Liver (tissue), 3 donors: ENCODE measurements at regions not wholly inside any gene's neighbourhood (a gene's known extent, or its start where the extent isn't known, plus 50 kb on each side); places are given as distances from the start of the nearest gene placed in this dataset.

Experiments
- EGR1 ChIP-seq, 2 donors: IDR thresholded peaks; 2 replicates each; pipeline ENCODE4 v1.6.1; 2016 to 2018; ENCODE audit warnings: antibody characterized with exemption in 2 of 2, low read depth in 2 of 2
- MAX ChIP-seq: IDR thresholded peaks from 2 replicates; pipeline ENCODE4 v1.6.1; 2016; ENCODE audit warnings: antibody characterized with exemption
- RAD21 ChIP-seq, 2 donors: IDR thresholded peaks; 2 replicates each; pipeline ENCODE4 v1.6.1; 2016; ENCODE audit warnings: antibody characterized with exemption in 2 of 2, mild to moderate bottlenecking in 2 of 2
- REST ChIP-seq: IDR thresholded peaks from 2 replicates; pipeline ENCODE4 v1.6.1; 2016; ENCODE audit warnings: antibody characterized with exemption, mild to moderate bottlenecking
- RXRA ChIP-seq, 2 donors: IDR thresholded peaks; 2 replicates each; pipeline ENCODE4 v1.6.1; 2017 to 2018; ENCODE audit warnings: antibody characterized with exemption in 2 of 2, mild to moderate bottlenecking in 1 of 2
- SP1 ChIP-seq: IDR thresholded peaks from 2 replicates; pipeline ENCODE4 v1.6.1; 2018; ENCODE audit warnings: antibody characterized with exemption, mild to moderate bottlenecking
- YY1 ChIP-seq: IDR thresholded peaks from 2 replicates; pipeline ENCODE4 v1.6.1; 2016; ENCODE audit warnings: antibody characterized with exemption, mild to moderate bottlenecking
- TF ChIP-seq, protein P1 (sequence below): fragments of 150-350 bp; IDR thresholded peaks from 2 replicates; pipeline ENCODE4 v1.5.1; 2017; ENCODE audit warnings: improper control_type of control experiment, low read depth, low read length; ENCODE audit not compliant: missing input control
- donor health status: healthy.
- donor health status: healthy.

DNA sequence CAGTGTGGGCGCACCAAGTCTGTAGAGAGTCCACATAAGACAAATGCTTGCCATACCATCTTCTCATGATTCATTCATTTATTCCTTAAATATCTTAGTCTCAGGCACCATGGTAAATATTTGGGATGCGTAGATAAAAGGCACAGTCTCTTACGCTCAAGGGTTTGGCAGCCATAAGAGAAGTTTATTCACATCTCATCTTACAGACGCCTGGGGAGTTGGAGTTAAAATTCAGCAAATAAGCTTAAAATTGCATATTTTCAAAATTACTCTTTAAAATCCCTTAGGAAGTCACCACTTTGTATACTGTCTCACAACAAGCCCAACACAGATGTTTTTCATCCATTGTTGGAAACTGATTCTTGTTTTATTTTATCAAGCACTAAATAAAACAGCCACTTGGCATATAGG lies 363.3 kb downstream of the KIF16B start:
- TF ChIP-seq EGR1 (IDR thresholded peaks at IDR 0.05; ENCODE audit: low read depth in 2 of 2): no peak
- TF ChIP-seq, protein P1, sequence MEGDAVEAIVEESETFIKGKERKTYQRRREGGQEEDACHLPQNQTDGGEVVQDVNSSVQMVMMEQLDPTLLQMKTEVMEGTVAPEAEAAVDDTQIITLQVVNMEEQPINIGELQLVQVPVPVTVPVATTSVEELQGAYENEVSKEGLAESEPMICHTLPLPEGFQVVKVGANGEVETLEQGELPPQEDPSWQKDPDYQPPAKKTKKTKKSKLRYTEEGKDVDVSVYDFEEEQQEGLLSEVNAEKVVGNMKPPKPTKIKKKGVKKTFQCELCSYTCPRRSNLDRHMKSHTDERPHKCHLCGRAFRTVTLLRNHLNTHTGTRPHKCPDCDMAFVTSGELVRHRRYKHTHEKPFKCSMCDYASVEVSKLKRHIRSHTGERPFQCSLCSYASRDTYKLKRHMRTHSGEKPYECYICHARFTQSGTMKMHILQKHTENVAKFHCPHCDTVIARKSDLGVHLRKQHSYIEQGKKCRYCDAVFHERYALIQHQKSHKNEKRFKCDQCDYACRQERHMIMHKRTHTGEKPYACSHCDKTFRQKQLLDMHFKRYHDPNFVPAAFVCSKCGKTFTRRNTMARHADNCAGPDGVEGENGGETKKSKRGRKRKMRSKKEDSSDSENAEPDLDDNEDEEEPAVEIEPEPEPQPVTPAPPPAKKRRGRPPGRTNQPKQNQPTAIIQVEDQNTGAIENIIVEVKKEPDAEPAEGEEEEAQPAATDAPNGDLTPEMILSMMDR: no peak
- no peak for TF ChIP-seq REST
- TF ChIP-seq SP1: no peak
- TF ChIP-seq MAX: no peak
- no peak for TF ChIP-seq RAD21 (IDR thresholded peaks at IDR 0.05)
- TF ChIP-seq YY1: no peak
- TF ChIP-seq RXRA (IDR thresholded peaks at IDR 0.05): no peak
